Body of pancreas (tissue), 4 donors: ENCODE measurements at regions not wholly inside any gene's neighbourhood (a gene's known extent, or its start where the extent isn't known, plus 50 kb on each side); places are given as distances from the start of the nearest gene placed in this dataset.

ENCODE experiments used
- CTCF ChIP-seq, 7 experiments: fragments of 450-650 bp in 4 of 7; fragments of 200-600 bp in 3 of 7; sonication (generic) in 3 of 7; IDR thresholded peaks; one replicate each; pipeline ENCODE4 v1.5.1; 2016 to 2019; ENCODE audit warnings: antibody characterized with exemption in 7 of 7
- POLR2A ChIP-seq, 3 donors: fragments of 450-650 bp; IDR thresholded peaks; one replicate each; pipeline ENCODE4 v1.6.1; 2016; ENCODE audit warnings: antibody characterized with exemption in 3 of 3, mild to moderate bottlenecking in 2 of 3

- no peak for TF ChIP-seq CTCF (IDR thresholded peaks at IDR 0.05)
- TF ChIP-seq POLR2A (IDR thresholded peaks at IDR 0.05): no peak
These were observed 51.3 kb upstream of the TOP3B start for GRCh38 chr22:22033803-22034468.
